Mesothelial cell of epicardium (in vitro differentiated cells): ENCODE measurements at regions not wholly inside any gene's neighbourhood (a gene's known extent, or its start where the extent isn't known, plus 50 kb on each side); places are given as distances from the start of the nearest gene placed in this dataset.

Experiments used
- DNase-seq, 2 experiments: peaks; one replicate each; pipeline ENCODE4 v3.0.0; 2021; ENCODE audit warnings: low spot score in 2 of 2; ENCODE audit not compliant: unreplicated experiment in 2 of 2
- H3K27ac Mint-ChIP-seq: 2 replicates; pipeline ENCODE4 v1.8.0; 2021; ENCODE audit warnings: mixed read lengths
- H3K27me3 Mint-ChIP-seq: 2 replicates; pipeline ENCODE4 v1.8.0; 2021; ENCODE audit warnings: low read depth, mixed read lengths
- H3K36me3 Mint-ChIP-seq: 2 replicates; pipeline ENCODE4 v1.8.0; 2021; ENCODE audit warnings: mixed read lengths
- H3K4me1 Mint-ChIP-seq: 2 replicates; pipeline ENCODE4 v1.8.0; 2021; ENCODE audit warnings: mixed read lengths
- H3K4me3 Mint-ChIP-seq: 2 replicates; pipeline ENCODE4 v1.8.0; 2021; ENCODE audit warnings: mild to moderate bottlenecking, moderate library complexity, mixed read lengths
- H3K9me3 Mint-ChIP-seq: 2 replicates; pipeline ENCODE4 v1.8.0; 2021; ENCODE audit warnings: mixed read lengths
- TF ChIP-seq, protein P1 (sequence below): fragments of 200-600 bp; sonication (generic); IDR thresholded peaks from one replicate; pipeline ENCODE4 v1.5.0; 2021; ENCODE audit warnings: antibody characterized with exemption; ENCODE audit not compliant: unreplicated experiment

- no peak overlapping the region for H3K27ac Mint-ChIP-seq
- H3K36me3 Mint-ChIP-seq: no peaks in the 10 kb centered on the region
- no peaks in the 10 kb centered on the region for H3K27me3 Mint-ChIP-seq
- DNase-seq: no peak
- H3K9me3 Mint-ChIP-seq: no peaks in the 10 kb centered on the region
- TF ChIP-seq, protein P1, sequence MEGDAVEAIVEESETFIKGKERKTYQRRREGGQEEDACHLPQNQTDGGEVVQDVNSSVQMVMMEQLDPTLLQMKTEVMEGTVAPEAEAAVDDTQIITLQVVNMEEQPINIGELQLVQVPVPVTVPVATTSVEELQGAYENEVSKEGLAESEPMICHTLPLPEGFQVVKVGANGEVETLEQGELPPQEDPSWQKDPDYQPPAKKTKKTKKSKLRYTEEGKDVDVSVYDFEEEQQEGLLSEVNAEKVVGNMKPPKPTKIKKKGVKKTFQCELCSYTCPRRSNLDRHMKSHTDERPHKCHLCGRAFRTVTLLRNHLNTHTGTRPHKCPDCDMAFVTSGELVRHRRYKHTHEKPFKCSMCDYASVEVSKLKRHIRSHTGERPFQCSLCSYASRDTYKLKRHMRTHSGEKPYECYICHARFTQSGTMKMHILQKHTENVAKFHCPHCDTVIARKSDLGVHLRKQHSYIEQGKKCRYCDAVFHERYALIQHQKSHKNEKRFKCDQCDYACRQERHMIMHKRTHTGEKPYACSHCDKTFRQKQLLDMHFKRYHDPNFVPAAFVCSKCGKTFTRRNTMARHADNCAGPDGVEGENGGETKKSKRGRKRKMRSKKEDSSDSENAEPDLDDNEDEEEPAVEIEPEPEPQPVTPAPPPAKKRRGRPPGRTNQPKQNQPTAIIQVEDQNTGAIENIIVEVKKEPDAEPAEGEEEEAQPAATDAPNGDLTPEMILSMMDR: peak; percentile 20
- H3K4me3 Mint-ChIP-seq: no peak overlapping the region
- peaks cover 14% of the 10 kb centered on the region for H3K4me1 Mint-ChIP-seq
These were observed 64.5 kb upstream of the DAAM1 start for GRCh38 chr14:59123975-59124374.

DNA sequence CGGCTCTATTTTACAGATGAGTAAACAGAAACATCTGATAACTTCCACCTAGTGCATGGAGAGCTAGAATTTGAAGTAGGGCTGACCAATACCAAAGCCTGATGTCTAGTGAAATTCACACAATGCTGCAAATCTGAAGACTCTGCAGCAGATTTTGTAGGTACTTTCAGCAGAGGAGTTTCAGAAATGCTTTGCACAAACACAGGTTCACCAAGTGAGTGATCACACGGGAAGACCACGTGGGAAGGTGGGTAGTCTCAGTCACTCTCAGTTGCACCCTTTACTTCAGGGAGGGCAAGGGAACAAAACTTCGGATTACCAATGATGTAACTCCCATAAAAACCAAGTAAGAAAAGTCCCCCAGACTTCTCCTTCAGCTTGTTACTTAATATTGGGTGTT, 63.3 kb upstream of the DAAM1 start:
- DNase-seq: no peak
- TF ChIP-seq, protein P1: no peak
- no peak overlapping the region for H3K4me3 Mint-ChIP-seq
- no peaks in the 10 kb centered on the region for H3K9me3 Mint-ChIP-seq
- no peaks in the 10 kb centered on the region for H3K27me3 Mint-ChIP-seq
- H3K36me3 Mint-ChIP-seq: no peaks in the 10 kb centered on the region
- peaks cover 13% of the 10 kb centered on the region for H3K4me1 Mint-ChIP-seq
- H3K27ac Mint-ChIP-seq: no peak overlapping the region

- no peaks in the 10 kb centered on the region for H3K36me3 Mint-ChIP-seq
- H3K27me3 Mint-ChIP-seq: no peaks in the 10 kb centered on the region
- H3K4me1 Mint-ChIP-seq: peaks cover 20% of the 10 kb centered on the region
- no peak overlapping the region for H3K27ac Mint-ChIP-seq
- H3K4me3 Mint-ChIP-seq: no peak overlapping the region
- no peaks in the 10 kb centered on the region for H3K9me3 Mint-ChIP-seq
- TF ChIP-seq, protein P1: peak; percentile 87
- no peak for DNase-seq
These were observed 61.6 kb upstream of the DAAM1 start for GRCh38 chr14:59126714-59127436.

GRCh38 chr14:59127437-59127732, 61.1 kb upstream of the DAAM1 start:
- TF ChIP-seq, protein P1: no peak

DNA sequence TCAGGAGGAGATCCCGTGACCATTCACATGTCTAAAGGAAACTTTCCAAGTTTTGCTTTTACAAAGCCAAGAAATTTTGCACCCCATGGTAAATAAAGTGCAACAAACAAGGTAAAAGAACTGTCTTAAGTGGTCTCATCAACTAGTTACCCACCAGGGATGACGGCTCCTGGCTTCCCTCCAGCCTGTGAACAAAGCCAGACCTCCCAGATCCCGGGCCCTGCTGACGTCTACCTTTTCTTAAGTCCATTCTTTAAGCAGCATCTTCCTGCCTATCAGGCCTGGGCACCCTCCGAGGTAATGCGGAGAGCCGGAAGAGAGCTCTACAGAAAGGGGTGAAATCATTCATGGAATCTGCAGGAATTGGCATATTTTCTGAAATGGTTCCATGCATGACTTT, 58.0 kb upstream of the DAAM1 start:
- Mint-ChIP-seq H3K4me1 (peaks cover 43% of the 10 kb centered on the region), H3K36me3 (no peaks in the 10 kb centered on the region), H3K27me3 (peaks cover 5% of the 10 kb centered on the region), H3K4me3 (no peak overlapping the region), H3K27ac (no peak overlapping the region), H3K9me3 (no peaks in the 10 kb centered on the region)
- no peak for DNase-seq
- TF ChIP-seq, protein P1: no peak

More at GRCh38 chr14:59127437-59127732, 61.1 kb upstream of the DAAM1 start:
- Mint-ChIP-seq H3K27me3 (no peaks in the 10 kb centered on the region), H3K4me1 (peaks cover 25% of the 10 kb centered on the region), H3K9me3 (no peaks in the 10 kb centered on the region), H3K4me3 (no peak overlapping the region), H3K36me3 (no peaks in the 10 kb centered on the region), H3K27ac (no peak overlapping the region)
- DNase-seq: no peak
